GM18511 (cell line): ENCODE measurements at regions not wholly inside any gene's neighbourhood (a gene's known extent, or its start where the extent isn't known, plus 50 kb on each side); places are given as distances from the start of the nearest gene placed in this dataset.
"Not testable (repeated sequence)": the region's sequence is repeated elsewhere in the genome, so short reads cannot be mapped to it uniquely, and the experiment has no call there.

ENCODE experiments used
- ATAC-seq: cut with Tn5 transposase; IDR thresholded peaks from one replicate; pipeline ENCODE4 v1.9.1; 2021; ENCODE audit warnings: mild to moderate bottlenecking, moderate library complexity; ENCODE audit not compliant: unreplicated experiment

GRCh38 chr16:63473725-63474124, 1437.5 kb upstream of the CDH8 start:
- no peak for ATAC-seq

- ATAC-seq = no peak
These were observed 1431.3 kb upstream of the CDH8 start for GRCh38 chr16:63467513-63467912.

GRCh38 chr16:63462316-63462715, 1426.1 kb upstream of the CDH8 start:
- ATAC-seq = no peak

- no peak for ATAC-seq
These were observed 1425.1 kb upstream of the CDH8 start for GRCh38 chr16:63461248-63461841.

GRCh38 chr16:63458846-63459245, 1422.6 kb upstream of the CDH8 start:
- ATAC-seq = no peak

GRCh38 chr16:63457869-63458268, 1421.6 kb upstream of the CDH8 start:
- ATAC-seq = no peak

- no peak for ATAC-seq
These were observed 1417.0 kb upstream of the CDH8 start for GRCh38 chr16:63453261-63453660.

- ATAC-seq = no peak
These were observed 1410.9 kb upstream of the CDH8 start for GRCh38 chr16:63447121-63447520.

- no peak for ATAC-seq
These were observed 1406.0 kb upstream of the CDH8 start for GRCh38 chr16:63442246-63442645.

GRCh38 chr16:63426275-63426870, 1390.1 kb upstream of the CDH8 start:
- ATAC-seq = no peak

GRCh38 chr16:63422715-63423114, 1386.5 kb upstream of the CDH8 start:
- ATAC-seq = no peak

GRCh38 chr16:63416712-63417111, 1380.5 kb upstream of the CDH8 start:
- no peak for ATAC-seq

- ATAC-seq = no peak
These were observed 1378.8 kb upstream of the CDH8 start for GRCh38 chr16:63415014-63415413.

- ATAC-seq = no peak
These were observed 1374.4 kb upstream of the CDH8 start for GRCh38 chr16:63410594-63410993.

- no peak for ATAC-seq
These were observed 1367.6 kb upstream of the CDH8 start for GRCh38 chr16:63403792-63404191.

- ATAC-seq = not testable (repeated sequence)
These were observed 1352.0 kb upstream of the CDH8 start for GRCh38 chr16:63388277-63388676.

- no peak for ATAC-seq
These were observed 1349.6 kb upstream of the CDH8 start for GRCh38 chr16:63385714-63386432.

GRCh38 chr16:63373744-63374143, 1337.5 kb upstream of the CDH8 start:
- no peak for ATAC-seq

GRCh38 chr16:63372815-63373214, 1336.6 kb upstream of the CDH8 start:
- no peak for ATAC-seq

GRCh38 chr16:63372283-63372682, 1336.0 kb upstream of the CDH8 start:
- ATAC-seq = no peak

GRCh38 chr16:63365649-63366304, 1329.5 kb upstream of the CDH8 start:
- no peak for ATAC-seq

- no peak for ATAC-seq
These were observed 1327.5 kb upstream of the CDH8 start for GRCh38 chr16:63363738-63364137.
